A673 (cell line): ENCODE measurements at regions not wholly inside any gene's neighbourhood (a gene's known extent, or its start where the extent isn't known, plus 50 kb on each side); places are given as distances from the start of the nearest gene placed in this dataset.

Experiments
- EZH2 ChIP-seq: fragments of 200-600 bp; sonication (generic); IDR thresholded peaks from 2 replicates; pipeline ENCODE4 v1.6.1; 2017; ENCODE audit warnings: borderline replicate concordance, low read depth, mild to moderate bottlenecking, mixed read lengths, antibody characterized with exemption, low read length; ENCODE audit not compliant: poor library complexity, severe bottlenecking
- TF ChIP-seq, protein P1 (sequence below): fragments of 300-800, 200-600 bp; sonication (generic); conservative IDR thresholded peaks from 2 replicates; pipeline ENCODE4 v1.5.1; 2017; ENCODE audit warnings: low read depth, mild to moderate bottlenecking, antibody characterized with exemption, low read length, moderate library complexity, mixed read lengths

DNA sequence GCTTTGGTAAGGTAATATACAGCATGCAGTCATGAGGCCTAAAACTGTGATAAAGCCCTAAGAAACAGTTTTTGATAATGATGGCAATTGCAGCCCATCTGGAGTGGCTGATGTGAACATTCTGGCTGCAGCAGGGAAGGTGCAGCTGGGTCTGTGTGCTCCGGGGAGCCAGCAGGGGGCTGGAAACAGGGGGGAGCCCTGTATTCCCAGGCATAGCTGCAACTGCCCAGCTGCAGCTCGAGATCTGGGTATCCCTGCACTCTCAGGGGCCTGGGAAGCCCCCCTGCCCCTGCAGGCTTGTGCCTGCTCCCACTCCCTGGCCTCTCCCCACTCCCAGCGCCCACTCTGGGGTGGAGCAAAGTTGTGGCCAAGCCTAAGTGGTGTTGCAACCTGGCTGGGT, 95.6 kb downstream of the RRAGB start:
- TF ChIP-seq, protein P1, sequence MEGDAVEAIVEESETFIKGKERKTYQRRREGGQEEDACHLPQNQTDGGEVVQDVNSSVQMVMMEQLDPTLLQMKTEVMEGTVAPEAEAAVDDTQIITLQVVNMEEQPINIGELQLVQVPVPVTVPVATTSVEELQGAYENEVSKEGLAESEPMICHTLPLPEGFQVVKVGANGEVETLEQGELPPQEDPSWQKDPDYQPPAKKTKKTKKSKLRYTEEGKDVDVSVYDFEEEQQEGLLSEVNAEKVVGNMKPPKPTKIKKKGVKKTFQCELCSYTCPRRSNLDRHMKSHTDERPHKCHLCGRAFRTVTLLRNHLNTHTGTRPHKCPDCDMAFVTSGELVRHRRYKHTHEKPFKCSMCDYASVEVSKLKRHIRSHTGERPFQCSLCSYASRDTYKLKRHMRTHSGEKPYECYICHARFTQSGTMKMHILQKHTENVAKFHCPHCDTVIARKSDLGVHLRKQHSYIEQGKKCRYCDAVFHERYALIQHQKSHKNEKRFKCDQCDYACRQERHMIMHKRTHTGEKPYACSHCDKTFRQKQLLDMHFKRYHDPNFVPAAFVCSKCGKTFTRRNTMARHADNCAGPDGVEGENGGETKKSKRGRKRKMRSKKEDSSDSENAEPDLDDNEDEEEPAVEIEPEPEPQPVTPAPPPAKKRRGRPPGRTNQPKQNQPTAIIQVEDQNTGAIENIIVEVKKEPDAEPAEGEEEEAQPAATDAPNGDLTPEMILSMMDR, result no peak
- no peak for TF ChIP-seq EZH2
